GM19467 (cell line): ENCODE measurements at regions not wholly inside any gene's neighbourhood (a gene's known extent, or its start where the extent isn't known, plus 50 kb on each side); places are given as distances from the start of the nearest gene placed in this dataset.

Source experiments
- ATAC-seq: cut with Tn5 transposase; IDR thresholded peaks from one replicate; pipeline ENCODE4 v1.9.1; 2021; ENCODE audit warnings: mild to moderate bottlenecking, moderate library complexity; ENCODE audit not compliant: unreplicated experiment

- no peak for ATAC-seq
Measured at GRCh38 chr7:155213955-155214740, 83.5 kb upstream of the INSIG1 start.

- no peak for ATAC-seq
Measured at GRCh38 chr7:155215576-155216325, 81.9 kb upstream of the INSIG1 start.

- no peak for ATAC-seq
Measured at GRCh38 chr7:155216475-155217272, 81.0 kb upstream of the INSIG1 start.

GRCh38 chr7:155217634-155218033 lies 80.0 kb upstream of the INSIG1 start:
- ATAC-seq, result no peak

GRCh38 chr7:155218276-155219153 lies 79.2 kb upstream of the INSIG1 start:
- ATAC-seq, result no peak

GRCh38 chr7:155219154-155219531 lies 78.5 kb upstream of the INSIG1 start:
- ATAC-seq, result no peak

- no peak for ATAC-seq
Measured at GRCh38 chr7:155219947-155220769, 77.5 kb upstream of the INSIG1 start.

GRCh38 chr7:155220903-155221302 lies 76.8 kb upstream of the INSIG1 start:
- no peak for ATAC-seq

GRCh38 chr7:155221547-155221946 lies 76.1 kb upstream of the INSIG1 start:
- no peak for ATAC-seq

- no peak for ATAC-seq
Measured at GRCh38 chr7:155222061-155222460, 75.6 kb upstream of the INSIG1 start.

GRCh38 chr7:155222573-155222972 lies 75.1 kb upstream of the INSIG1 start:
- ATAC-seq, result no peak

- ATAC-seq, result no peak
Measured at GRCh38 chr7:155223021-155223420, 74.7 kb upstream of the INSIG1 start.

- ATAC-seq, result no peak
Measured at GRCh38 chr7:155223503-155223902, 74.2 kb upstream of the INSIG1 start.

- no peak for ATAC-seq
Measured at GRCh38 chr7:155224116-155224811, 73.4 kb upstream of the INSIG1 start.

GRCh38 chr7:155225095-155225494 lies 72.6 kb upstream of the INSIG1 start:
- ATAC-seq, result no peak

- no peak for ATAC-seq
Measured at GRCh38 chr7:155225516-155225915, 72.2 kb upstream of the INSIG1 start.

- no peak for ATAC-seq
Measured at GRCh38 chr7:155226261-155227003, 71.2 kb upstream of the INSIG1 start.

- no peak for ATAC-seq
Measured at GRCh38 chr7:155227004-155227787, 70.5 kb upstream of the INSIG1 start.
